GM18502 (cell line): ENCODE measurements at regions not wholly inside any gene's neighbourhood (a gene's known extent, or its start where the extent isn't known, plus 50 kb on each side); places are given as distances from the start of the nearest gene placed in this dataset.

Experiments used
- ATAC-seq: cut with Tn5 transposase; IDR thresholded peaks from one replicate; pipeline ENCODE4 v1.9.1; 2021; ENCODE audit warnings: mild to moderate bottlenecking; ENCODE audit not compliant: unreplicated experiment, poor library complexity

DNA sequence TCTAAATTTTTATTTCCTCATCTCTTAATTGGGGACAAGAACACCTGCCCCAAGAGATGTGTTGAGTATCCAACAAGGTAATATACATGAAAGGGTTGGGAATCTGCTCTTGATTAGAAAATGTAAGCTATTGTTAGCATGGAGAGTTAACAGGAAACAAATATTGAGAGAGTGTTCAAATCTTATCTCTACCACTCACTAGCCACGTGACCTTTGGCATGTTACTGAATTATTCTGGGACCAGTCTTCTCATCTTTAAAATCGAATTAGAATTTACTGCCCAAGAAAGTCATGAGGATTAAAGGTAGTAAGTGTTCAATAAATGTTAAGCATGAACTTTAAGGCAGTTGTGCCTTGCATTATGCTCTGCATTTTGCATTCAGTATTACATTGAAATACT lies 184.7 kb downstream of the MID1IP1 start:
- no peak for ATAC-seq

DNA sequence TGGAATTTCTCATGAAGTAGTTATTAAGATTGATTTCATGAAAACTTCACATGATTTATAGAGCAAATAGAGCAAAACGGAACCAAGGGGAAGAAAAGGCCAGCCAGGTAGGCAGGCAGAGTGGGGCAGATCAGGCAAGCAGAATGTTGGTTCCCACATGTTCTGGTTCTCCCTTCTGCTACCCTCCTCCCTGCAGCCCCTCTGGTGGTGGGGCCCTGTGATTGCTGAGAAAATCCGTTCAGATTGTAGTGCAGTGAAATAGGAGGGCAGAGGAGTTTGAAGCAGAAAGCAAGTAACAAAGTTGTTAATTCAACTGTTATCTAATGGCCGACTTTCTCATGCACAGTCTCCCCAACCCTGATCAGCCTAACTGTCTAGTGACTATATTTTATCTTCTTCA lies 185.3 kb downstream of the MID1IP1 start:
- no peak for ATAC-seq

DNA sequence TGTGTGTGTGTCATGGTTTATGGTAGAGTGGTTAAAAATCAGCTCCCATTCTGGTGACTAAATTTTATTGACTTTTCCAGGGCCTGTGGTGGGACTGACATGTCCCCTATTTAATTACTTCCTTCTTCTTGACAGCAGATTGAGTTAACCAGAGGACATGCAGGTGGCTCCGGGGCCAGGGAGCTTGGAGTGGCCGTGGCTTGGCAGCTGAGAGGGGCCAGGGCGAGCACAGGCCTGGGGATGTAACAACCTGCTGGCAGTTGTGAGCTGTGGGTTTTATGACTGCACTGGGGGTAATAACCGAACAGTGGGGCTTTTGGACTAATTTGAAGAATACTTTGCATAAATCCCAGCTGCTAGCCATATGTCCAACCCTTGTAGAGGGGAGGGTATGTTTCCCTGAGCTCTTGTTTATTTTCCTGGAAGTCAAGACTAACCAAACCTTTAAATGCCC lies 186.0 kb downstream of the MID1IP1 start:
- ATAC-seq: no peak

DNA sequence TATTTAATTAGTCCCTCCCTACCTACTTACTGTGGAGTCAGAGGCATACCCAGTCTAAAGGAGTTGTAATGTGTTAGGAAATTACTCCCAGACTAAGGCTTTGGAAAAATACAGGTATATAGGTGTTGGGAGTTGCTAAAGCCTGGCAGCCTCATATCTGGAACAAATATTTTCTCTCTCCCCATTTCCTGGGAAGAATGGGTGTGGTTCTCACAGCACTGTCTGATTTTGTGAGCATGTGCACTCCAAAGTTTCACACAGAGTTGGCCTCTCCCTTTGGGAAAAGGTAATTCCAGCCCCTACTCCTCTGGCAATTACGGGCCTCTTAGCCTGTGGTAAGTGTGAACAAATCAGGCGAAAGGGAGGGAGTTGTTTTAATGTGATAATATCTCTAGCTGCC lies 187.0 kb downstream of the MID1IP1 start:
- no peak for ATAC-seq

DNA sequence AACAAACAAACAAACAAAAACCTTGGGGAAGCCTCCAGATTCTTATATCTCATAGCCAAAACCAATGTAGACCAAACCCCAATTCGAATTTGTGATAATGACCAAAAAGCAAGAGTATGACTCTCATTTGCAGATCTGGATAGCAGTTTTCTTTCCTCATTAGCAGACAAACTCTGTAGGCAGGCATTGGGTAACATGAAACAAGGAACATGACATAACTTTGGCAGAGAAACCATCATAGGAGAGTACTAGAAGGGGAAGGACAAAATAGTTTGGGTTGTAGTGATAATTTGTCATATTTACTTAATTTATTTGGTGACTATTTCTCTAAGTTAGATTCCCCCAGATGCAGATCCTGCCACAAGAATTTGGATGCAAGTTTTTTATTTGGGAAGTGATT lies 187.8 kb downstream of the MID1IP1 start:
- ATAC-seq: no peak

DNA sequence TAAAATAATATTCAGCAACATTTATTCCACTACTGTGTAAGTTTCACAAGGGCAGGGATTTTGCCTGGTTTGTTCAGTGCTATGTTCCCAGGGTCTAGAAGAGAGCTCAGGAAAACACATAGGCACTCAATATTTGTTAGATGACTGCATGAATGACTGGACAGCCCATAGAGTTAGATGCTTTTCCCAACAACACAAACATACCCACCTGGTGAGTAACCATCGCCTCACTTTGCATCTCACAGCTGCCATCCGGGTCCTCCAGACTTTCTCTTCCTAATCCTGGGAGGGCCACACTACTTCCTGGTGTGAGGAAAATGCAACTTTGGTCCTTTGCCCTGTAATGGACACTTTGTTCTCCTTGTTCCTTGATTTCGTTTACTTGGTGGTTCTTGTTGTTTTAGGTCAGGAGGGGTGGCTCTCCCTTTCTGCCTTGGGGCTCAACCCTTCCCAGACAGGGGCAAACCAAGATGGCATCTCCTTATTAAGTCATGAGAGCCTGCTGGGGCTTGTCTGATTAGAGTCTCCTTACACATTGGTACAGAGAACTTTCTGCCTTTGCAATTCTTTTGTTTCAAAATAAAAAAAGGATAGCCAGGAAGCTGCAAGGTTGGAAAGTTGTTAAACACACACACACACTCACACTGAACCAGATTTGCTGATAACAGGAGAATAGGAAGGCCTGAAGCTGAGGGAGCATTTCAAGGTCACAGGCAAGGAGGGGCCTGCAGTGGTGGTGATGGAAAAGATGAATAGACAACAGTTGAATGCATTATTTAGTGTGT lies 190.6 kb downstream of the MID1IP1 start:
- no peak for ATAC-seq

DNA sequence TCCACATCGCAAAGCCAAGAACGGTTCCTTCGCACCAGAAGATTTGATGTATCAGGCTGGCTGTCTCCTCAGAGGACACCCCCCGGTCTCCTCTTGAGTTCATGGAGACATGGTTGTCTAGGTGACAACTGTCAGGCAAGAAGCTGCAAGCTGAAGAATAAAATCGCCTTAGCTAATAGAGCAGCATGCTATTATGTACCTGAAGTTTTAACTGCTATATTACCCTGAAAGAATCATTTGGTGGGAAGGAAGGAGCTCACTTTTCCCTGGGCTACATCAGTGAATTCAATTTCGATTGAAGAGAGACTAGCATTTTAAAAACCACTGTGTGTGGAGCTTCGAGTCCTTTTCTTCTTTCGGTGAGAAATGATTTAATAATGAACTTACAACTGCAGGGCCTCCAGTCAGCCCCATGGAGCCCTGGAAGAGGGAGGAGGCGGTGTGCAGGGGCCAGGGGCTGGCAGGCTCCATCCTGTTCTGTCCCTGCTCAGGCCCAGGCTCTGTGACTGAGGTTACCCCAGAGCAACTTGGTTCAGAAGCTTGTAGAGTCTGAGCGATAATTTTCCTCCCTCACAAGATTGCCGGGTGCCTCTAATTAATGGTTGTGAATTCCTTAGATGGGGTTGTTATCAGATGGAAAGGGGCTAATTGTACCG lies 191.3 kb downstream of the MID1IP1 start:
- no peak for ATAC-seq

DNA sequence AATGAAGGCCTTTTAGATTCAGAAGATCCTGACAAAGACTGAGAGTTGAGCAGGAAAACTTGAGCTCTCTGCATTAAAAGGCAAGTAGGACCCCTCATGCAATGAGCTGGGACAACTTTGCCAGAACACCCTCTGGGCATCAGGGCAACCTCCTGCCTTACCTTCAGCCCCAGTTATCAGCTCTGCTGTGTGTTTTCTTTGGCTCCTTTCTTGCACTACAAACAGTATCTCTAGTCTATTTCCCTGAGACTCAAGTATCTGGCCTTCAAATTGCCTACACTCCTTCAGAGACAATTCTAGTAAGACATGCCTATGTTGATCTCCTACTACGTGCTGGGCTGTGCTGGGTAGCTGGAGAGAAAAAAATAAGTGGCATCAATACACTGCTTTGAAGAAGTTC lies 192.2 kb downstream of the MID1IP1 start:
- no peak for ATAC-seq

DNA sequence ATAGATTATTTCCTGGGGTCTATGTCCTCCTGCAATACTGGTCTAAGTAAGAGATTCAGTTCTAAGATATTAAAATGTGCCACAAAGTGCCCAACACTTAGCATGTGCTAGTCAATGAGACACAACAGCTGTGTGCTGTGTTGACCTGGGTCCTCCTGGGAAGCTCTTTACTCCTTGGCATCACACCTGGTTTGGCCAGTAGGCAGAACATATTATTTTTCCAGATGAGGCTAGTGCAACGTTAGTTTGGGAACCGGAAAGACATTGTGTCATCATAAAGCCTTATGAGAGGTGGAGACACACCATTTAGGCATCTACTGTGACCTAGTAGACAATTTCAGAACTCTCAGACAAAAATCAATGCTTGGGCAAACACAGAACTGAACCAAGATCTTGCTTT lies 197.8 kb downstream of the MID1IP1 start:
- ATAC-seq: no peak

DNA sequence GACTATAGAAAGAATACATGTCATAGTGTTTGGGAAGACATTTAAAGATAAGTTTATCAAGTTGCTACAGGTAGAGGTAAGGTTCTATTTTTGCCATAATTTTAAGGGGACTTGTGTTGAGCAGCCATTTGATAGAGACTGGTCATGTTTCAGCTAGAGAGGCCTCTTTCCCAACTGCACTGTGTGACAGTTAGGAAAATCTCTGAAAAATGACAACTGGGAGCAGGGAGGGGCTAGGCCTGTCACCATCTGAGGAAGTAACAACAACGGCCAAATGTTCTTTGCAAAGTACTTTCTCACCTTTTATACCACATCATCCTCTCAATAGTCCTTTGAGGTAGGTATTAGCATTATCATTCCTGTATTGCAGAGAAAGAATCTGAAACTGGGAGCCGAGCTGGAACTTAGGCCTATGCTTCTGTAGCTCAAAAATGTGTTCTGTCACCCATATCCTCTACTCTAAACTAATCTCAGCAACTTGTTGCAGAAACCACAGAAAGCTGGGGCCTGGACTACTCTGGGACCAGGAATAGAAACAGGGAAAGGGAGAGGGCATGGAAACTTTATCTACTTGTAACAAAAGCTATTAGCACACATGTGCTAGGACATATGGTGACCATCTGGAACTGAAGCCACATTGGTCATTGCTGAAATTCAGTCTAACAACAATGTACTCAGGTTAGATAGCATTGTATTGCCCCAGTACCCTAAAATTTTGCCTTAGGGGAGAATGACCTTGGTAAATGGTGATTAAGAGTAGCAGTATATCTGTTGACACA lies 198.9 kb downstream of the MID1IP1 start:
- ATAC-seq: no peak

DNA sequence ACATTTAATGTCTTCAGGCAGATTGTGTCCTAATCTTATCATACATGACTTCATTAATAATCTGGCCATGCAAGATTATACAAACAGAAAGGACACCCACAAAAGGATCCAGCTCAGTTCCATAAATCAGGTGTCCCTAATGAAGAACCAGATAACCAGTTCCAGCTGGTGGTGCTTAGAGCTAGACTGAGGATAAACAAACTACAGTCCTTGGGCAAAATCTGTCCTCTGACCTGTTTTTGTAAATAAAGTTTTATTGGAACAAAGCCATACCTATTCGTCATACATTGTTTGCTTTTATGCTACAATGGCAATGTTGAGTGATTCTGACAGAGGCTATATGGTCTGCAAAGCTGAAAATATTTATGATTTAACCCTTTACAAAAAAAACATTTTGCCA lies 199.5 kb downstream of the MID1IP1 start:
- no peak for ATAC-seq

DNA sequence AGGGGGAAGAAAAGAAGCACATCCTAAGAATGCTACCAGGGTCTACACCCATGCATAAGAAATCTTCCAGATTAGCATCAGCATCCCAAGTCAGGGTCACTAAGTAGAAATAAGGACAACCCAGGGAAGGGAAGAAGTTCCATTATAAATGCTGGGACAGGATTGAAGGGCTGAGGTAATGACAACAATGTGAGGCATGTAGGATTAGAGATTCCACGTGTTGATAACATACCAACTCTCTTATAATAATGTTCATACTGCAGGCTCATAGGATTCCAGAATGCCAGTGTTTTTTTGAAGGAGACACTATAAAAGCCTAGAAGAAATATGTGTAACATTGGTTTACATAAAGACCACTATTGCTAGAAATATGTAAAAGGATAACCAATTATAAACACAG lies 201.2 kb downstream of the MID1IP1 start:
- ATAC-seq: no peak

DNA sequence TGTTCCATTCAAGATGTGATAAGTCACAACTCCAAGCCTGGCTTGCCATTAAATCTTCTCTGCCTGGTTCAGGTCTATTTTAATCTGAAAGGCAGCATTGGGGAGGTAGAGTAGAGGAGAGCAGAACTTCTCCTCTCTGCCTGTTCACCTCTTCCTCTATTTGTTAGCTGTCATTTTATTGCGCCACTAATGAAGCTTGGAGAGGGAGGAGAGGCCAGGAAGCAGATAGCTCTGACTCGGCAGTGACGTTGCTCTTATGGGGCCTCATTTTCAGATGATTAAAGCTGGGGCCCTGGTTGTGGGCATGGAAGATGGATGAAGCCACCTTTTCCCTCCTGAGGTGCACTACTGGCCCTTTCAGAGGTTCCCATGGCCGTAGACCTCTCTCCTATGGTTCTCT lies 207.3 kb downstream of the MID1IP1 start:
- ATAC-seq: no peak

DNA sequence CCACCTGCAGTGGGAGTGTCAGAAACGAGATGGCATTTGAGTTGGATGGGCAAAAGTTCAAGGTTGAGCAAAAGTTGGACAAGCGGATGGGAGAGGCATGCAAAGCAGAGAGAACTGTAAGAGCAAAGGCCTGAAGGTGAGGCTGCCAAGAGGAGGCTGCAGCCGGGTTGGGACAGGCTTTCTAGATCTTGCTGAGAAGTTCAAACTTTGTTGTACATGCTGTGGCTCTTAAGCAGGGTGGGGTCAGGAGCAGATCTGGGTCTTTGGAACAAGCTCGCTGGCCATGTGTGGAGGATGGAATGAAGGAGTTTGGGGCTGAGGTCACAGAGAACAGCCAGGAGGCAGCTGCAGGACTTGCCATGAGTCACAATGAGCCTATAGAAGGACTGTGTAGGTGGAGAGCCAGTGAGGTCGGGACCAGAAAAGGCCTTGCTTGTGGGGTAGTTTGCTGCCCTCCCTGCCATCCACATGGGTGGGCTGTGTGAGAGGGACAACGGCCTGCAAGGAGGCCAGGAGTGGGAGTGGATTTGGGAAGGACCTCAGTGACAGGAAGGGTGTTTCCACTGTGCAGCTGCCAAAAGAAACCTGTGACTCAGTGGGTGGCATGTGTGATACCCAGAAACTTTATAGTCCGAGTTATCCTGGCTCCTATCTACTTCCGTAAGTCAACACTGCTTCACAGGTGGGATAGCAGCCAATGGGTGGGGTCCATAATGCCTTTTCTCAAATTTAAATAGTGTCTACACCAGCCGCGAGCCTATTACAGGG lies 210.4 kb downstream of the MID1IP1 start:
- no peak for ATAC-seq

DNA sequence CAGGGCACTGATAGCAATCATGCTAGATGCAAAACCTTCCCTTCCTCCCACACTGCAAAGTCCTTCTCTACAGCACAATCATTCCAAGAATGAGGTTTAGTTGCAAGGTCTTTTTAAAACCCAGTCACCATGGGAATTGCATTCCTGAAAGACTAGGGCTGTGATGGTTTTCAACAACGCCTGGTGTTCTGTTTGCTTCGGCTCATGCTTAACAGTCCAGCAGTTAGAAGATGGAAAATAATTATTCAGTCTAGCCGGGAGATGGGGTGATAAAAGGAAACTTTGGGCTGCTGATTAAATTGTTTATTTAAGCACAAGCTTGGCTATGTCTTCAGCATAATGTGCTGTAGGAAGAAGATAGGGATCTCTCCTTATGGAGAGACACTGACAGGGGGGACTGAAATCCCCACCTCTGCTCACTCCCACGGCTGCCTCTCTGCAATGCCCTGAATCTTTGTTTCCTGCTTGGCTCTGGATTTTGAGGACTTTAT lies 211.4 kb downstream of the MID1IP1 start:
- no peak for ATAC-seq

DNA sequence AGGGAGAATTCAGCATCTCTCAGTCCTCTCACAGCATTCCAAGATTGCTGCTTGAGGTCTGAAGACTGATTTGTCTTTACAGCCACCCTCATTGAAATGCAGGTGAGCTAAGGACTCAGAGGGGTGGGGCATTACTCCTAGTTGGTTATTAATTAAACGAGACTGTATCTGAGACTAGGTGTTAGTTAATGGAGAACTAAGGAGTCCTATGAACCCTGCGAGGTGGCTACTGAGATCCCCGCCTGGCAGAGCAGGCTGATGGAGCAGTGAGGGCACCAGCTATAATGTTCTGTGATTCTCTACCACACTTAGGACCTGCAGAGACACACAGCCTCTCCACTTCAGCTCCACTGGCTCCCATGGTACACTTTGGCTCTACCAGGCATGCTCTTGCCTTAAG lies 215.3 kb downstream of the MID1IP1 start:
- ATAC-seq: no peak

DNA sequence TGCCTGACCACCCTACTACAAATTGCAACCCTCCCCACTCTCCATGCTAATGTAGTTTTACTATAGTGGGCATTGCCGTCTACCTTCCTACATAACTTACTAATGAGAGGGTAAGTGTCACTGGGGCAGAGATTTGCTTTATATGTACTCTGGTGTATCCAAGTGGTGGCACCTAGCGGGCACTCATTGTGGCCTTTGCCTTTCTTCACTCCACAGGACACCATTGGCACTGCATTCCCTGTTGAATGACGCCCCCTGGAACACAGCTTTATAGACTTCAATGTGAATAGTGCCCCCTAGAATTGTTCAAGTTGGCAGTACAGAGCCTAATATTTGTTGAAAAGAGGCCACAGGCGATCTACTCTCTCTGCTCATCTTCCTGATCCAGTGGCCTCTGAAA lies 215.8 kb downstream of the MID1IP1 start:
- no peak for ATAC-seq

DNA sequence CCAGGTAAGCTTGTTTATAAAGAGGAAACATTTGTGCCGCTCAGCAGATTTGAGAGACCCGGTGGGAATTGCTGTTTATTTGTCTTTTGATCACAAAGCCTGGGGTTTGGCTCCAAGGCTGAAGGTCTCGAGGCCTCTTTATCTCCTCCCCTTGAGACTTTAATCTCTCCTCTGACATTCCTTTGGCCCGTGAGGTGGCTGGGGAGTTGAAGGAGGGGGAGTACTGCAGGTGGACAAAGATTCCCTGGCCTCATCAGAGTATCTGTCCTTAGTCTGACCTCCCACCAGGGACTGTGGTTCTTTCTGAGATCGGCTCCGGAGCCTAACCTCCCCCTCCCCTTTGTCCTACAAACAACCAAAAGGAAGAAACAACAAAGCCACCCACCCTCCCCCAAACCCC lies 216.5 kb downstream of the MID1IP1 start:
- ATAC-seq: no peak

DNA sequence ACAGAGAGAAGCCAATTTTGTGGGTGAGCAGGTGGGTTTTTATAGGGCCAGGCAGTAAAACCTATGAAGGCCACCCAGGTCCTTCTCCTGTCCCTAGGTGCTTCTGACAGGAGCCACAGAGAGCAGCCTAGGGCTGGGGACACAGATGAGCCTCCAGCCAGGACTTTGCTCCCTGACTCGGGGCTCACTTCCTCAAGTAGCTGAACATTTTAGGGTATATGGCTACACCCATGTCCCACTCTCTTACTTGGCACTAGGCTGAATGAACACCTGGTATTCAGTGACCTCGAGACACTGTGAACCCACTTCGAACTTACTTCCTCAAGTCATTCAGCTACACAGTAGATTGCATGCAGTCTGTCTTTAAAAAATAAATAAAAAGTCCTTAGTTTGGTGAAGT lies 217.3 kb downstream of the MID1IP1 start:
- no peak for ATAC-seq

DNA sequence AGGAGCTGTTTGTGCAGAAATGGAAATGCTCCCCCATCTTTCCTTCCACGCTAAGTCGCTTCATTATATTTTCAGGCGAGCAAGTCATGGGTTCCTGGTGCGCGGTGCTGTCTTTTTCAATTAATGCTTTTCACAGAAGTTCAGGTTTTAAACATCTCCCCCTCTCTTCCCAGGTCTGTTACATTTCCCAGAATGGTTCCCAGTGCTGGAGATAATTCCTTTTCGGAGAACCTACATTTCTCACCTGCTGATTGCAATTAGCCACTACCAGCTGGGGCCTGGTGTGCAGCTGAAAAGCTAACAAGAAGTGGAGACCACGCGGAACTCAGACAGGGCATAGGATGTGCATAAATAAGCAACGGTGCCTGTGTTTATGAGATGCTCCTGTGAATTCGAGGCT lies 217.8 kb downstream of the MID1IP1 start:
- no peak for ATAC-seq
